Kidney (tissue), 13 donors: ENCODE measurements at regions not wholly inside any gene's neighbourhood (a gene's known extent, or its start where the extent isn't known, plus 50 kb on each side); places are given as distances from the start of the nearest gene placed in this dataset.

Experiments
- DNase-seq, 5 donors: peaks; one replicate each; pipeline ENCODE4 v3.0.0-alpha.2; 2013 to 2020
- FAIRE-seq: peaks from 2 replicates; lab custom pipeline; 2012; peaks lifted over from hg19 to GRCh38; lab: Jason Lieb, UNC
- H3K27ac ChIP-seq, 2 donors: one replicate each; pipeline ENCODE4 v1.7.0; 2013; ENCODE audit warnings: low read depth in 2 of 2, low read length in 2 of 2, inconsistent platforms in 1 of 2
- H3K27me3 ChIP-seq: one replicate; pipeline ENCODE4 v1.7.1; 2013; ENCODE audit warnings: low read length, inconsistent platforms; ENCODE audit not compliant: control insufficient read depth, insufficient read depth
- H3K36me3 ChIP-seq, 3 donors: one replicate each; pipeline versions ENCODE4 v1.7.0 to v1.7.1; 2013; ENCODE audit warnings: low read length in 3 of 3, control low read depth in 1 of 3, inconsistent platforms in 1 of 3; ENCODE audit not compliant: insufficient read depth in 3 of 3, control insufficient read depth in 2 of 3
- H3K4me1 ChIP-seq, 3 donors: one replicate each; pipeline versions ENCODE4 v1.7.0 to v1.7.1; 2013; ENCODE audit warnings: low read length in 3 of 3, inconsistent platforms in 1 of 3, low read depth in 1 of 3; ENCODE audit not compliant: control insufficient read depth in 2 of 3, insufficient read depth in 2 of 3
- H3K4me3 ChIP-seq, 3 donors: one replicate each; pipeline versions ENCODE4 v1.7.0 to v1.8.1; 2013; ENCODE audit warnings: low read length in 3 of 3, control low read depth in 1 of 3, inconsistent platforms in 1 of 3
- H3K9ac ChIP-seq, 3 donors: one replicate each; pipeline versions ENCODE4 v1.7.0 to v1.7.1; 2013; ENCODE audit warnings: low read length in 3 of 3, control low read depth in 1 of 3, inconsistent platforms in 1 of 3
- H3K9me3 ChIP-seq, 3 donors: one replicate each; pipeline versions ENCODE4 v1.7.0 to v1.7.1; 2013; ENCODE audit warnings: low read length in 3 of 3, control low read depth in 1 of 3, inconsistent platforms in 1 of 3; ENCODE audit not compliant: control insufficient read depth in 2 of 3, insufficient read depth in 1 of 3
- CTCF ChIP-seq: IDR thresholded peaks from 3 replicates; pipeline ENCODE4 v1.5.1; 2012; ENCODE audit warnings: mild to moderate bottlenecking, moderate library complexity, borderline replicate concordance; ENCODE audit not compliant: insufficient read depth; ENCODE audit errors: extremely low read depth
- intact Hi-C: fragments of 100-400 bp; cut with DNase I; formaldehyde crosslinking; loops from one replicate; pipeline ENCODE4 v1.11.1; 2022
- donor health status: control.
- donor health status: control.
- donor health status: control.
- donor health status: control.
- donor health status: control.
- donor health status: DM: yes; HTN: yes; CAD: no.
- donor health status: Normal renal cell carcinoma (clear cell type).

GRCh38 chr15:29571792-29572431 is 250.4 kb downstream of the TJP1 start:
- DNase-seq (peak in 3 of 5 donors; percentile 27 to 63 (median 34)), FAIRE-seq (no peak)
- H3K27ac ChIP-seq = no peak overlapping the region
- TF ChIP-seq CTCF = no peak
- H3K9me3 ChIP-seq = no peaks in the 10 kb centered on the region
- peaks cover 2% of the 10 kb centered on the region for H3K27me3 ChIP-seq
- H3K36me3 ChIP-seq = no peaks in the 10 kb centered on the region
- intact Hi-C loops = no loop called here
- H3K4me3 ChIP-seq = peak overlapping the region in 2 of 3 donors; percentile 51 to 62
- peaks cover 0 to 2% (median 0%) of the 10 kb centered on the region in 3 donors for H3K4me1 ChIP-seq
- peak overlapping the region in 1 of 3 donors; percentile 22 for H3K9ac ChIP-seq

DNA sequence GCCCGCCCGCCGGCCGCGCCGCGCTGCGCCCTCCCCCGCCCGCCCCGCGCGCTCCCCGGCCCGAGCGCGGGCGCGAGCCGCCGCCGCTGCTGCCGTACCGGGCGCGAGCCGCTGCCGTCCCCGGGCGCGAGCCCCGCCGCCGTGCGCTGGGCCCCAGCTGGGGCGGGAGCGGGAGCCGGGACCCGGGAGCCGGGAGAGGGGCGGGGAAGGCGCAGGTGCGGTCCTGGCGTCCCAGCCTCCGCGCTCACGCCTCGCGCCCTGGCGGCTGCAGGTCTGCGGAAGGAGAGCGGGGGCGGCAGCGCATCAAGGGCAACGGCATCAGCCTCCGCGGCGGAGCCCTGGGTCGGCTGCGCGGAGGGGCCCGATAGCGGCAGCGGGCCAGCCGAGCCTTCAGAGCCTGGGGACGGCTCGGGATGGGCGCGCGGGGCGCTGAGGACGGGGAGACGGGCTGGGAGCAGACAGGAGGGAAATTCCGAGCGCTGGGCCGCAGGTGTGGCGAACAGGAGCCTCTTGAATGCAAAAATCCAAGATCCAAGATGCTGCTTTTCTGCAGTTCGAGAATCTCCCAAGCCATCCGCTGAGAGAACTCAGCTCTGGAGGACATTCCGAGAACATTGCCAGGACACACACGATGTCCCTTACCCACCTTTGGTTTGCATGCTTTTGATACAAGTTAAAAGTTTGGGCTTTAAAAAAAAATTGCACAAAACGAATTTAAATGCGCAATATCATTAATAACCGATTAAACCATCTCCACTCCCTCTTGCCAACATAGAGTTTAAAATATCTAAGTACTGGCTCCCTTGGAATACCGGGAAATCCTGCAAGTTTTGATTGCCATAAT is 251.1 kb downstream of the TJP1 start:
- TF ChIP-seq CTCF = no peak
- H3K27me3 ChIP-seq = peaks cover 2% of the 10 kb centered on the region
- peak overlapping the region; percentile 8 to 62 (median 51) for H3K4me3 ChIP-seq
- FAIRE-seq (no peak), DNase-seq (peak; percentile 65 to 75 (median 69))
- no peaks in the 10 kb centered on the region for H3K36me3 ChIP-seq
- peak overlapping the region in 2 of 3 donors; percentile 10 to 22 for H3K9ac ChIP-seq
- H3K9me3 ChIP-seq = no peaks in the 10 kb centered on the region
- H3K27ac ChIP-seq = no peak overlapping the region
- intact Hi-C loops = no loop called here
- peaks cover 0 to 2% (median 0%) of the 10 kb centered on the region in 3 donors for H3K4me1 ChIP-seq

GRCh38 chr15:29570121-29570947 is 251.9 kb downstream of the TJP1 start:
- H3K4me1 ChIP-seq = peaks cover 0 to 2% (median 0%) of the 10 kb centered on the region in 3 donors
- H3K9ac ChIP-seq = no peak overlapping the region
- peak overlapping the region in 2 of 3 donors; percentile 38 to 43 for H3K4me3 ChIP-seq
- no peak for TF ChIP-seq CTCF
- no peaks in the 10 kb centered on the region for H3K9me3 ChIP-seq
- intact Hi-C loops = no loop called here
- H3K27me3 ChIP-seq = peaks cover 2% of the 10 kb centered on the region
- H3K27ac ChIP-seq = no peak overlapping the region
- FAIRE-seq (no peak), DNase-seq (peak; percentile 41 to 72 (median 43))
- no peaks in the 10 kb centered on the region for H3K36me3 ChIP-seq
